NOMO-1 treated with dmso at 0.1 percent for 144 hours (cell line): ENCODE measurements at regions not wholly inside any gene's neighbourhood (a gene's known extent, or its start where the extent isn't known, plus 50 kb on each side); places are given as distances from the start of the nearest gene placed in this dataset.

ENCODE experiments used
- DNase-seq: peaks from one replicate; lab custom pipeline; 2025; ENCODE audit not compliant: unreplicated experiment; lab: John Stamatoyannopoulos, UW

GRCh38 chr12:27382924-27383323 is 50.3 kb downstream of the BMAL2 start:
- no peak for DNase-seq

GRCh38 chr12:27383429-27384260 is 51.0 kb downstream of the BMAL2 start:
- peak; percentile 25 for DNase-seq

GRCh38 chr12:27384261-27384590 is 51.6 kb downstream of the BMAL2 start:
- DNase-seq: no peak

GRCh38 chr12:27385766-27386564 is 53.3 kb downstream of the BMAL2 start:
- no peak for DNase-seq

- DNase-seq: no peak
Measured at GRCh38 chr12:27387473-27387872, 54.8 kb downstream of the BMAL2 start.

- no peak for DNase-seq
Measured at GRCh38 chr12:27388650-27389049, 56.0 kb downstream of the BMAL2 start.

- no peak for DNase-seq
Measured at GRCh38 chr12:27394676-27395075, 51.9 kb upstream of the SMCO2 start.

- peak; percentile 14 for DNase-seq
Measured at GRCh38 chr12:27396216-27396815, 50.2 kb upstream of the SMCO2 start.
